ENCODE measurements at regions not wholly inside any gene's neighbourhood (a gene's known extent, or its start where the extent isn't known, plus 50 kb on each side); places are given as distances from the start of the nearest gene placed in this dataset.

DNA sequence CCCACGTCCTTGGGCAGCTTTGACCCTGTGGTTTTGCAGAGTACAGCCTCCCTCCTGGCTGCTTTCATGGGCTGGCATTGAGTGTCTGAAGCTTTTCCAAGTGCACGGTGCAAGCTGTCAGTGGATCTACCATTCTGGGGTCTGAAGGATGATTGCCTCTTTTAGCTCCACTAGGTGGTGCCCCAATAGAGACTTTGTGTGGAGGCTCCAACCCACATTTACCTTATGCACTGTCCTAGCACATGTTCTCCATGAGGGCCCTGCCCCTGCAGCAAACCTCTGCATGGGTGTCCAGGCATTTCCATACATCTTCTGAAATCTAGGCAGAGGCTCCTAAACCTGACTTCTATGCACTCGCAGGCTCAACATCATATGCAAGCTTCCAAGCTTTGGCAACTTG is 644.2 kb upstream of the CDH9 start:
- no peak for DNase-seq

DNA sequence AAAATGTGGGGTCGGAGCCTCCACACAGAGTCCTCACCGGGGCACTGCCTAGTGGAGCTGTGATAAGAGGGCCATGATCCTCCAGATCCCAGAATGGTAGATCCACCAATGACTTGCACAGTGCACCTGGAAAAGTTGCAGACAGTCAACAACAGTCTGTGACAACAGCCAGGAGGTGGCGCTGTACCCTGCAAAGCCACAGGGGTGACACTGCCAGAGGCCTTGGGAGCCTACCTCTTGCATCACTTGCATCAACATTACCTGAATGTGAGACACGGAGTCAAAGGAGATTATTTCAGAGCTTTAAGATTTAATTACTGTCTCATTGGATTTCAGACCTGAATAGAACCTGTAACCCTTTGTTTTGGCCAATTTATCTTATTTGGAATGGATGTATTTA is 614.1 kb upstream of the CDH9 start:
- DNase-seq, result no peak

DNA sequence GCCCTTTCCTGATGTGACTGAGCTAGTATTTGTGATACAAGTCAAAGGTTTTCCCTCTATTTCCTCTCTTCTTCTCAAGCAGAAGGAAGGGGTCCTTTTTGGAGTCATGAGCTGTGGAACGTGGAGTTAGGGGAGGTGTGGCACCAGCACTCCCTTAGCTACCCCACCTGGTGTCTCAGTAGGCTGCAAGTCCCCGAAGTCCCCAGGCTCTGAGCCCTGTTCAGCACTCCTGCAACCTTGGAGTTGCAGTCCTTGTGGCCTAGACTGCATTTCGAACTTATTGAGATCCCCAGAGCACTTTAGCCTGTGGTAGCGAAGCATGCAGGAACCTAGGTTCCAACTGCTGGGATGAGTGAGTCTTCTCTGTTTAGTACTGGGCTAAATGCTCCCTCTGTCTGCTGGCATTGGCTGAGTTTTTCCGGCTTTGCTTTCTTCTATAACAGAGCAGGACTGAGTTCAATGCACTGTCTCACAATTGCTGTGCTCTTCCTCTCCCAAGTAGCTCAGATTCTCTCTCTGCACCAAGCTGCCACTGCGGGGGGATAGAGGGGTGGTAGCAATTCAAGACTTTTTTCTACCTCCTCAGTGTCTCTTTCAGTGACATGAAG is 600.7 kb upstream of the CDH9 start:
- no peak for DNase-seq

DNA sequence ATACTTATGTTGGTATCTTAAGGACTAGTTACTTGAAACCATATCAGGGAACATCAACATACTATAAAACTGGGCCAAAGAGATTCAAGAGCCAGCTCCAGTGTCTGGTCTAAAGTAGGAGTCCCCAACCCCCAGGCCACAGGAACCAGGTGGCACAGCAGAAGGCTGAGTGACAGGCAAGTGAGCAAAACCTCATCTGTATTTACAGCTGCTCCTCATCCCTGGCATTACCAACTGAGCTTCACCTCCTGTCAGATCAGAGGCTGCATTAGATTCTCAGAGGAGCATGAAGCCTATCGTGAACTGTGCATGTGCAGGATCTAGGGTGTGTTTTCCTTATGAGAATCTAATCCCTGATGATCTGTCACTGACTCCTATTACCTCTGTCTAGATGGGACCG is 581.6 kb upstream of the CDH9 start:
- no peak for DNase-seq

DNA sequence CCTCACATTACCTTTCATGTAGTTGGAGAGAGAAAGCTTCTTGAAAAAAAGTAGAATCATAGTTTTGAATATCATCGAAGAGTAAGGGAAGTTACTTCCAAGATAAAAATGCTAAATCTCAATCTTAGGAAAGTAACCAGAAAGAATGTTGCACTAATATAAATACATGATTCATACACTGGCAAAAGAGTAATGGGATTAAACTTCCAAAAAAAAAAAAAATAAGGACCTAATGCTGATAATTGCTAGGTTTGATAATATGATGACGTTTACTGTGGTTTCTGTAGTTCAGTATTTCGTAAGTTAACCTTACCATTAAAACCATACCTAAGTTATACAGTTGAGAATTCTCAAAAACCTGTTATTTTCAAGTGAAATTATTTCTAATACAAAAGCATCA is 573.8 kb upstream of the CDH9 start:
- DNase-seq, result peak; percentile 11

DNA sequence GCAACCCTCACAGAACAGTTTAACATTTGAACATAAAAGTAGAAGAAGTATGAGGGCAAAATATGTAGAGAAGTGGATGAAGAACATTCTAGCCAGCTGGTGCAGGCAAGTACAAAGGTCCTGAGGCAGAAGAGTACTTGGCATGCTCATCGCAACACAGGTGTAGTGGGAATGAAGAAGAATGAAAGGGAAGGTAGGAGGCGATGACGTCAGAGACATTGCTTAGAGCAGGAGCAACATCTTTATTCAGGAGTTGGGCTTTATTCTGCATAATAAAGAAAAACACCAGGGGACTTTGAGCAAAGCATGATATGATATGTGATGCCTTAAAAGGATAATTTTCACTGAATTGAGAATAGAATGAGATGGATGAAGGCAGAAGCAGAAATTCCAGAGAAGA is 570.6 kb upstream of the CDH9 start:
- DNase-seq, result no peak

DNA sequence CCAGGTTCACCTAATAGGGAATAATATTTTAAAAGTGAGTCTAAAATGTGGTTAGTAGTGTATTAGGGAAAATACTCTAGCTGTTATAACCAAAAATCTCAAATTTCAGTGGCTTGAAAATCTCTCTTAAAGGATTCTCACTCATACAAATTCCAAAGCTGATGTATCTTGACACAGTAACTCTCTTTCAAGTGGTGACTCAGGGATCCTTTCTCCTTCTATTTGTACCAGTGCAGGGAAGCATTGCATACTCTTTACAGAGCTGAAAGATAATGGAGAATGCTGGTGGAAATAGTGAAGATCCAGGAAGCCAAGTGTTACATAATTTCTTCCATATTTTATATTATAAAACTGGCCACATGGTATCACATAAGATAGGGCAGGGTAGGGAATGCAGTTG is 560.2 kb upstream of the CDH9 start:
- DNase-seq, result peak; percentile 50

DNA sequence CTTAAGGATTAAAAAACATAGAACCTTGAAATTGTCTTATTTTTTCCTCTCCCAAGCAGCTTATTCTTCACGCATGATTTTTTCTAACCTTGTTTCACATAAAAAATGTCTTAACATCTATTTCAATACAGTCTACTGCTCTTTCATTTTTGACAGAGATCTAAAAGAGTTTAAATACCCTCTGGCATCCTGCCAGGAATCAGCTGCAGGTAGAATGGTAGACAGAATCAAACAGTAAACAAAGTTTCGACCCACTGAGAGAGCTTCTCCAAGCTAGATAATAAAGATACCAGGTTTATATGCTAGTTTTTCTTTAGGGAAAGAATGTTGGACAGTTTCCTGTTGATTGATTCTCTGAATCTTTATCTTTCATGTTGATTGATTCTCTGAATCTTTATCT is 555.8 kb upstream of the CDH9 start:
- no peak for DNase-seq

DNA sequence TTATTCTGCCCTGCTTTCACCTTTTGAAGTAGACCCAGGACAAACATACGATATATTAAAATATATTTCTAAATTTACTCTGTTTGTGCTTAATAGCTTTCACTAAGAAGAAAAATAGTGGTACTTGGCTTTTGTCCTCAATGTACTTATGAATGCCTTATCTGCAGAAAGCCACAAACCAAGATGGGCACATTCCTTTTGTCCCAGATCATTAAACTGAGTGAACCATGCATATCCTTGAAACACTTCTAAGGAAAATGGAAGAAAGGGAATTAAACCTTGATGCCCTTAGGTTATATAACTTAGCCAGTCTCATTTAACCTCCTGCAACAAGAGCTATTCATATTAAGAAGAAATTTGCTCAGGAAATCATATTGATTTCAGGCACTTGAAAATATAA is 553.8 kb upstream of the CDH9 start:
- peak; percentile 74 for DNase-seq

DNA sequence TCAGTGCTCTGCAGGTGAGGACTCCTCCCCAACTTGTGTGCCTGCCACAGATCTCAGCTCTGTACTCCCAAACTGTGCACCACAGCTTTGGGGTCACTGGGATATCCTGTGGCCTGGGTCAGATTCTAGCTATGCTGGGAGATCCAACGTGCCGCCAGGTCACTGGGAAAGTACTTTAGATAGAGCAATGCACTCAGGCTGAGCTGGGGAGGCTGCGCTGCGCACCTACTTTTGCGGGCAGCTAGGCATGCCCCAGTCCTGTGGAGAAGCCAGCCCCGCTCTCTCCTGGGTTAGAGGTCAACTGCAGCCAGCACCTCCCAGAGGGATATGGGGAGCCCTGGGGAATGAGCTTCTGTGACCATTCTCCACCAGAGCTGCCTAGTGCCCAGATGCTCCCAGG is 552.1 kb upstream of the CDH9 start:
- DNase-seq, result no peak

DNA sequence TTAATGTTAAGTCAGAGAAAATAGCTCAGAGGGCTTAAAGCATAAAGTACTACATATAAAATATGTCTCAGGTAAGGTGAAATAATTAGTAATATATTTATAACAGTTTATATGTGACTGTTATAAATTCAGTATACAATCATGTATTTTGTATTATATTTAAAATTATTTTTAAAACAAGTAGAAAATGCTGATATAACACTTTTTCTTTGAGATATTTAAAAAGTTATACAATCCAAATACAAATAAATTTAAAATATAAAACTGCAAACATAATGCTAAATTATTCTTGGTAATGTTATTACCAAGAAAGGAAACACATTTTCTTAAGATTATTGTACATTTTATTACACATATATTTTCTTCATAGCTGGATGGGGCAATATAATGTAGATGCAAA is 539.9 kb upstream of the CDH9 start:
- no peak for DNase-seq

DNA sequence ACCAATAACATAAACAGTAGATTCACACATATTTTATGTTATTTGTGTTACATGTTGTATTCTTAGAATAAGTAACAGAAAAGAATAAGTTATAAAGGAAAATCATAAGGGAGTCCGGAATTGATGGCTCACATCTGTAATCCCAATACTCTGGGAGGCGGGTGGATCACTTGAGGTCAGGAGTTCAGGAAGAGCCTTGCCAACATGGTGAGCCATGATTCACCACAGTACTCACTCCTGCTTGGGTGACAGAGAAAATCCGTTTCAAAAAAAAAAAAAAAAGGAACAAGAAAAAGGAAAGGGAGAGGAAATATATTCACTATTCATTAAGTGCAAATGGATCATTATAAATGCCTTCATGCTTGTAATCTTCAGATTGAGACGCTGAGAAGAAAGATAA is 533.3 kb upstream of the CDH9 start:
- peak; percentile 16 for DNase-seq

DNA sequence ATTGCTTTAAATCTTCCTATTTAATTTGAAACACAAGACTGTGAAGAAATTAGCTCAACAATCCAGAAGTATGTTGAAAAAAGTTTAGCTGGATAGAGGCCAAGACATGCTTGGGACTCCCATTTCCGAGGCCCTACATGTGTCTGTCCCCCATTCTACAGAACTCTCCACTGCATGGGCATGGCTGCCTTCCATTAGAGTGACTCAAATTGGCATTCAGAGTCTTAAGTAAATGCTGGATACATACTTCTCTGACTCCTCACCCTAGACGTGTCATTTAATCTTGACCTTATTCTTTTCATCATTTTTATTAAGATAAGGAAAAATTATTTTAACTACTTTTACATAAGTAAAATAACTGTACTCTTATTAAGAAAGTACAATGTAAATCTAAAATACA is 530.4 kb upstream of the CDH9 start:
- peak; percentile 30 for DNase-seq

DNA sequence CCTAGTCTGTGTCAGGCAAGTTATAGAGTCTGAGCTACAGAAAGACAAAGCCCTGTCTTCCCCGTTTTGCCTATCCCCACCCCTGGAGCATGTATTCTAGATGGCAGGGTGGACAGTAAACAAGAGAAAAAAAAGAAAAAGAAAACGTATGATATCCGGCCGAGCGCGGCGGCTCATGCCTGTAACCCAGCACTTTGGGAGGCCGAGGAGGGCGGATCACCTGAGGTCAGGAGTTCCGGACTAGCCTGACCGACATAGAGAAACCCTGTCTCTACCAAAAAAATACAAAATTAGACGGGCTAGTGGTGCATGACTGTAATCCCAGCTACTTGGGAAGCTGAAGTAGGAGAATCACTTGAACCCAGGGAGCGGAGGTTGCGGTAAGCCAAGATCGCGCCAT is 523.0 kb upstream of the CDH9 start:
- no peak for DNase-seq

DNA sequence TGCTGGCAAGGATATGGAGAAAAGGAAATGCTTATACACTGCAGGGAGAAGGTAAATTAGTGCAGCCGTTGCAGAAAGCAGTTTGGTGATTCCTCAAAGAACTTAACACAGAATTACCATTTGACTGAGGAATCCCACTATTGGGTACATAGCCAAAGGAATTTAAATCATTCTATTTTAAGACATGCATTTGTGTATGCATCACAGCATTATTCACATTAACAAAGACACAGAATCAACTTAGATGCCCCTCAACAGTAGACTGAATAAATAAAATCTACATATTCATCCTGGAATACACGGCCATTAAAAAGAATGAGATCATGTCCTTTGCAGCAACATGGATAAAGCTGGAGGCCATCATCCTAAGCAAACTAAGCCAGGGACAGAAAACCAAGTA is 510.1 kb upstream of the CDH9 start:
- DNase-seq, result peak; percentile 11

DNA sequence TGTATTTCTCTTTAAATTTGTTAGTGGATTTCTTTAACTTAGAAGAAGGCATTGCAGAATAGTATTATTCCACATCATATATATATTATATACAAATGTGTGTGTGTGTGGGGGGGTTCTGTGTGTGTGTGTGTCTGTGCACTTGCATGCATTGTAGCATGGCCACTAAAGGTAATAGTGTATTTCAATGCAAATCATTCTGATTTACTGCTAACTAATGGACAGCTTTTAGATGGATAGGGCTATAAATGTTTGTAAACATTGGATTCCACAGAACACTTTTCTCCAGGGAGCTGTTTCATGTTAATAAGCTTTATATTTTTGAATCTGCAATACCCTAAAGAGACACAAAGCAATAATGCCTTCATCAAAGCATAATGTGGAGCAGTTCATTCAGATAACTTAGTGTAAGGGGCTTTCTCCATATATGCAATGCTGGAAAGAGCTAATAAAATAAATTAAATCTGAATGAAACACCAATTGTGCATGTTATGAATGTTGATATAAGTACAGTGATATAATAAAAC is 496.7 kb upstream of the CDH9 start:
- DNase-seq, result no peak

DNA sequence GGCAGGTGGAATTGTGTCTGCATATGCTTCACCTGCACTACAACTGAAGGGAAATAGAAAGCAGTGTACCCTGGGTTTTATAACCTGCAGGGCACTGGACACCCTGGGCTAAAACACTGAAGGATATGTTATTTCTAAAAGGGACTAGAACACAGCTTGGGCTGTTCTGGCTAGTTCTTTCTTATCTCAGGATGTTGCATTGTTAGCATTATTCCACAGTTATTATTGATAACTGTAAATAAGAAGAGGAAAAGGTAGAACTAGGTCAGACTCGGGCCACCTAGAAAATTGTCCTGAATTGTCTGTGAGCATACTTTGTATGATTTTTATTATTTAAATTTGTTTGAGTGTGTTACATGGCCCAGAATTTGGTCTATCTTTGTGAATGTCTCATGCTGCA is 493.9 kb upstream of the CDH9 start:
- DNase-seq, result no peak

DNA sequence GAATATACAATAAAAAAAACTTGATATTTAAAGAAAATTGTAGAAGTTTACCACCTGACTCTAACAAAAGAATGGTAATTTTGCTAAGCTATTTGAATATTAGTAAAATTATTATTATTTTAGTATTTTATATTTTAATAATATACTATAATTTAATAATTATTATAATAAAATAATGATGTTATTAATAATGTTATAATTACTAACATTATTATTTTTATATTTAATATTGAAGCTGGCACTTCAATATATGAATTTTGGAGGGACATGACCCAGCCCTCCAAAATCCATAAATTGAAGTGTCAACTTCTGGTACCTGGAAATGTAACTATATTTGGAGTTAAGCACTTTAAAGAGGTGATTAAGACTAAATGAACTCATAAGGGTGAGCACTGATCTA is 486.1 kb upstream of the CDH9 start:
- DNase-seq, result no peak

DNA sequence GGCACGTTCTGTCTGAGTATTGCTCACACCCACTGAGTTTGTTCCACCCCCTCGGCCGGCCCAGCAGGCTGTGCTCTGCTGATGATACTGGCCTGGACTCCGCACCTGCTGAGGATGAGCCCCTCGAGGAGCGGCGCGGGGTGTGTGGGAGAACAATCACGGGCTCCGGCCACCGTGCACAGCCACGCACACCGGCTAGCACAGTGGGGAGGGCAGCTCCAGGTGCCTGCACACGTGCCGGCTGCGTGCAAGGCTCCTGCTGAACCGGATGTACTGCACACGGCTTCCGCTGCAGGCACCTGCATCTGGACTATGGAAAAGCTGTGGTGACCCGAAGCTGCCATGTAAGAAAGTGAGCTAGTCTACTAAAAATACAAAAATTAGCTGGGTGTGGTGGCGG is 485.2 kb upstream of the CDH9 start:
- DNase-seq, result no peak

DNA sequence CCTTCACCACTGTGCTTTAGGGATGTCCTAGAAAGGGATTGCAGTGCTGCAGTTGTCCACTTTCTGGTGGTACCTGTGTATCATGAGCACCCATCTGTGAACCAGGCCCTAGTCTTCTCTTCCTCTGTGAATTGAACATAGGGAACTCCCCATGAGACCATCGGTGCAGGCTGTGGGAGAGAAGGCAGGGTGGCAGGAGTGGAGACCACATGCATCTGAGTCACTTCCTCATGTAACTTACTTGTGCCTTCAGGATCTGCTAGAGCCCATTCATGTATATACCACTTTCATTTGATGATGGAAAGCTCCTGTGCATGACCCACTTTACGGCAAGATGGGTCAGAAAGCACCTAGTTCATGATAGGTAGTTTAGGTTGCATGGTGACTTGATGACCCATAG is 478.1 kb upstream of the CDH9 start:
- no peak for DNase-seq

DNA sequence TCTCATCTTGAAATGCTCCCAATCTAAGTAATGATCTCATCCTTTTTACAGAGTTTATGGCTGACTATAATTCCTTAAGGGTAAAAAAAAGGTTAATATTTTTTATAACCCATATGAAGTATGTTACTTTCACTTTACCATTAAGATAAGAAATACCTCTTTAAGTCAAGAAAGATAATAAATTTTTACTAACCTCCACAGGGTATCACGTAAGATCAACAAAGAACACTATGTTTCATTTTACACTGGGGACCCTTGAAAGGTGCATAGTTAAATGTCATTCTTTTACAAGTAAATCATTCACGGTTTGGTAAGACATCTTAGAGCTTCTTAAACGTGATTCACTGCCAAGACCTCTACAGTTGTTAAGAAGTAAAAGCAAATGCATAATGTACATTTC is 472.7 kb upstream of the CDH9 start:
- DNase-seq, result peak; percentile 47

DNA sequence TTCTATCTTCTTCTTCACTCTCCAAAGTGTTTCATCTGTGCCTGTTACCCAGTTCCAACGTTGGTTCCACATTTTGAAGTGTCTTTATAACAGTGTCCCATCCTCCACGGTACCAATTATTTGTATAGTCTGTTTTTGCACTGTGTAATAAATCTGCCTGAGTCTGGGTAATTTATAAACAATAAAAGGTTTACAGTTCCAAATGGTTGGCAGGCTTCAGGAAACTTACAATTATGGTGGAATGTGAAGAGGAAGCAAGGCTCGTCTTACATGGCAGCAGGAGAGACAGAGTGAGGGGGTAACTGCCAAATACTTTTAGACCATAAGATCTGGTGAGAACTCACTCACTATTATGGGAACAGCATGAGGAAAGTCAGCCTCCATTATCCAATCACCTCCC is 465.4 kb upstream of the CDH9 start:
- no peak for DNase-seq

DNA sequence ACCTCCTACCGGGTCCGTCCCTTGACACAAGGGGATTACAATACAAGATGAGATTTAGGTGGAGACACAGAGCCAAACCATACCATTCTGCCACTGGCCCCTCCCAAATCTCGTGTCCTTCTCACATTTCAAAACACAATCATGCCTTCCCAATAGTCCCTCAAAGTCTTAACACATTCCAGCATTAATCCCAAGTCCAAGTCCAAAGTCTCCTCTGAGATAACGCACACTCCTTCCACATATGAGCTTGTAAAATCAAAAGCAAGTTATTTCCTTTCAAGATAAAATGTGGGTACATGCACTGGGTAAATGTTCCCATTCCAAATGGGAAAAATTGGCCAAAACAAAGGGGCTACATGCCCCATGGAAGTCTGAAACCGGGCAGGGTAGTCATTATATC is 463.9 kb upstream of the CDH9 start:
- no peak for DNase-seq

DNA sequence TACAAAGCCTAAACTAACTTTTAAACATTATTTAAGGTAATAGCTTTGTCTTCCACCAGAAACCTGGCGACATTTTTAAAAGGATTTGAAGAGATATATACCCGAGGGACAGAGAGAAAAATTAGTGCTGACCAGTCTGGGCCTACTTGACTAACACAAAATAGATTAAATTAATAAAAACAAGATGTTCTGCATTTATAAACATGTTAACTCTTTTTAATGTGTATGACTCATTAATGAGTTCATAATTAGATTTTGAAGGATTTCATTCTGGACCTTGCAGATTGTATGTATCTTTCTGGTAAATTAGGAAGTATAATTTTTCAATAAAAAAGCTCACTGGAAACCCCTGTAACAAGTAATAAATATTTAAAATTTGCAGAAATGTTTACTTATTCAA is 459.1 kb upstream of the CDH9 start:
- DNase-seq, result peak; percentile 3

DNA sequence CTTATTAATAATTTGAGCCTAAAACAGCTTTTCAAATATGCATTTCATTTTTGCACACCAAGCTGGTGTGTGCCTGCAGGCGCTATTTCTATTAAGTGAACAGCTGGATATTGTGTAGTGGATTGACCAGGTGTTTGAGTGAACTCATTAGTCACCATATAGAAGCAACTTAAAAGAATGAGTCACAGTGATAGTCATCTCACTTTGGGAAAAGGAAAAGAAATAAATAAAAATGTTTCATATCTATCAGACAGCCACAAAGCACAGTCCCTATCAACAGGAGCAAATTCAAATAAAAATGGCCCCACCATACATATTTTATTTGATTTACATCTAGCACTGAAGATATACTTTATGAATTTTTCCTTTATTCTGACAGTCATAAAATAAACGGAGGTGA is 456.5 kb upstream of the CDH9 start:
- peak; percentile 76 for DNase-seq

Data from fibroblast of upper back skin (primary cell).